Endothelial cell of umbilical vein (primary cell): ENCODE measurements at regions not wholly inside any gene's neighbourhood (a gene's known extent, or its start where the extent isn't known, plus 50 kb on each side); places are given as distances from the start of the nearest gene placed in this dataset.

ENCODE experiments used
- BruUV-seq: library from RNA; stranded (reverse); fragments of 400-500 nt; replicated peaks from 2 replicates; lab custom pipeline; 2021; lab: Mats Ljungman, UMichigan
- CTCF ChIA-PET: fragments of 300-600, 350-600 bp; sonication (Branson Sonifier 250); formaldehyde crosslinking; loops from one replicate; lab custom pipeline; 2021; ENCODE audit warnings: antibody characterized with exemption, inconsistent platforms; lab: Charles Lee
- POLR2A ChIA-PET: fragments of 300-600, 350-600 bp; sonication (Branson Sonifier 250); formaldehyde crosslinking; loops from one replicate; lab custom pipeline; 2021; ENCODE audit warnings: antibody characterized with exemption, inconsistent platforms; lab: Charles Lee
- DNase-seq: peaks from one replicate; pipeline ENCODE4 v3.0.0-alpha.2; 2011; ENCODE audit warnings: low read depth, low spot score
- FAIRE-seq: peaks from 2 replicates; lab custom pipeline; 2011; peaks lifted over from hg19 to GRCh38; lab: Jason Lieb, UNC
- H2AFZ ChIP-seq: 2 replicates; pipeline ENCODE4 v1.6.0; 2012; ENCODE audit warnings: low read depth, low read length, control low read depth, inconsistent platforms
- H3K27ac ChIP-seq: 2 replicates; pipeline ENCODE4 v1.5.1; 2011; ENCODE audit warnings: low read depth, mild to moderate bottlenecking, control low read depth, low read length, moderate library complexity; ENCODE audit not compliant: insufficient read depth
- H3K27me3 ChIP-seq, 2 experiments: 2 replicates each; pipeline versions ENCODE4 v1.6.0 to v1.6.1; 2011; ENCODE audit warnings: low read length in 2 of 2, mixed read lengths in 1 of 2; ENCODE audit not compliant: control insufficient read depth in 2 of 2, insufficient read depth in 2 of 2
- H3K36me3 ChIP-seq, 2 experiments: 2 replicates in 1 of 2; 3 replicates in 1 of 2; pipeline ENCODE4 v1.5.1; 2011; ENCODE audit warnings: low read length in 2 of 2, mild to moderate bottlenecking in 1 of 2, moderate library complexity in 1 of 2; ENCODE audit not compliant: control insufficient read depth in 2 of 2, insufficient read depth in 2 of 2; ENCODE audit errors: extremely low read depth in 1 of 2
- H3K4me1 ChIP-seq: 3 replicates; pipeline ENCODE4 v1.5.1; 2011; ENCODE audit warnings: mild to moderate bottlenecking, low read length; ENCODE audit not compliant: control insufficient read depth, insufficient read depth; ENCODE audit errors: extremely low read depth
- H3K4me2 ChIP-seq: 2 replicates; pipeline ENCODE4 v1.6.1; 2011; ENCODE audit warnings: low read length, control low read depth, mixed read lengths; ENCODE audit not compliant: insufficient read depth
- H3K4me3 ChIP-seq, 3 experiments: fragments of 200-600 bp in 1 of 3; sonication (generic), shearing (Covaris generic) in 1 of 3; replicated peaks in 1 of 3; 2 replicates each; pipeline ENCODE4 v1.5.1; 2011 to 2016; ENCODE audit warnings: control low read depth in 3 of 3, low read length in 3 of 3, mild to moderate bottlenecking in 2 of 3, inconsistent platforms in 1 of 3, low read depth in 1 of 3, moderate library complexity in 1 of 3; ENCODE audit not compliant: insufficient read depth in 1 of 3
- H3K79me2 ChIP-seq: 2 replicates; pipeline ENCODE4 v1.6.0; 2012; ENCODE audit warnings: low read length, inconsistent platforms; ENCODE audit not compliant: control insufficient read depth, insufficient read depth
- H3K9ac ChIP-seq: replicated peaks from 2 replicates; pipeline ENCODE3; 2011; ENCODE audit warnings: low read length, control low read depth; ENCODE audit not compliant: insufficient read depth; ENCODE audit errors: extremely low read depth
- H3K9me1 ChIP-seq: replicated peaks from 3 replicates; pipeline ENCODE4 v1.6.0; 2011; ENCODE audit warnings: mild to moderate bottlenecking, low read length; ENCODE audit not compliant: control insufficient read depth, insufficient read depth; ENCODE audit errors: extremely low read depth
- H3K9me3 ChIP-seq: replicated peaks from 2 replicates; pipeline ENCODE4 v1.5.1; 2012; ENCODE audit warnings: low read length, inconsistent platforms; ENCODE audit not compliant: control insufficient read depth, insufficient read depth
- H4K20me1 ChIP-seq: replicated peaks from 2 replicates; pipeline ENCODE3; 2011; ENCODE audit warnings: mild to moderate bottlenecking, low read length; ENCODE audit not compliant: control insufficient read depth, insufficient read depth; ENCODE audit errors: extremely low read depth
- EZH2 ChIP-seq: IDR thresholded peaks from 2 replicates; pipeline ENCODE4 v1.6.1; 2012; ENCODE audit warnings: borderline replicate concordance, low read depth, mild to moderate bottlenecking, moderate library complexity, low read length, inconsistent platforms; ENCODE audit not compliant: severe bottlenecking
- FOS ChIP-seq: IDR thresholded peaks from 2 replicates; pipeline ENCODE4 v1.6.1; 2011; ENCODE audit warnings: mild to moderate bottlenecking, low read length, moderate library complexity, borderline replicate concordance; ENCODE audit not compliant: insufficient read depth
- MAX ChIP-seq: IDR thresholded peaks from 2 replicates; pipeline ENCODE4 v1.6.1; 2011; ENCODE audit not compliant: insufficient read depth, insufficient read length
- MYC ChIP-seq: IDR thresholded peaks from one replicate; pipeline ENCODE4 v1.6.1; 2011; ENCODE audit warnings: mild to moderate bottlenecking, low read depth, low read length
- POLR2A ChIP-seq: IDR thresholded peaks from 2 replicates; pipeline ENCODE4 v1.6.1; 2012; ENCODE audit warnings: low read depth, mild to moderate bottlenecking, control low read depth, low read length
- POLR2AphosphoS5 ChIP-seq: IDR thresholded peaks from 2 replicates; pipeline ENCODE4 v1.6.1; 2012; ENCODE audit warnings: low read depth, mild to moderate bottlenecking, control low read depth, low read length, moderate library complexity; ENCODE audit not compliant: insufficient read depth
- dilution Hi-C: fragments of 300-500 bp; cut with MboI; formaldehyde crosslinking; loops from one replicate; pipeline ENCODE4 v1.15.0; 2019; ENCODE audit warnings: low sequenced_read_pairs; ENCODE audit not compliant: extremely low pct_ligation_motif_present
- intact Hi-C: fragments of 100-400 bp; cut with micrococcal nuclease; formaldehyde crosslinking; loops from one replicate; pipeline ENCODE4 v1.10.0; 2022

GRCh38 chr20:7155794-7156193 is 388.3 kb downstream of the BMP2 start:
- H3K4me2 ChIP-seq = no peak overlapping the region
- ChIA-PET CTCF (interaction anchor here (1.2 kb wide), 1 partner anchor 328 kb away, joined by 3 read pairs; no protein-coding TSS in a partner anchor), POLR2A (no interaction called here)
- FAIRE-seq (no peak), DNase-seq (no peak)
- H3K79me2 ChIP-seq = no peaks in the 10 kb centered on the region
- H4K20me1 ChIP-seq = no peaks in the 10 kb centered on the region
- H2AFZ ChIP-seq = no peak overlapping the region
- no peak overlapping the region for H3K4me3 ChIP-seq
- no peak overlapping the region for H3K27ac ChIP-seq
- dilution Hi-C loops = no loop called here
- peaks cover 29% of the 10 kb centered on the region for H3K4me1 ChIP-seq
- BruUV-seq = no TSS peak
- no peaks in the 10 kb centered on the region for H3K36me3 ChIP-seq
- TF ChIP-seq MAX (no peak), POLR2AphosphoS5 (no peak), FOS (no peak), MYC (no peak), POLR2A (no peak), EZH2 (no peak)
- H3K9me1 ChIP-seq = no peaks in the 10 kb centered on the region
- no peaks in the 10 kb centered on the region for H3K9me3 ChIP-seq
- intact Hi-C loops = no loop called here
- no peak overlapping the region for H3K9ac ChIP-seq
- no peaks in the 10 kb centered on the region for H3K27me3 ChIP-seq

DNA sequence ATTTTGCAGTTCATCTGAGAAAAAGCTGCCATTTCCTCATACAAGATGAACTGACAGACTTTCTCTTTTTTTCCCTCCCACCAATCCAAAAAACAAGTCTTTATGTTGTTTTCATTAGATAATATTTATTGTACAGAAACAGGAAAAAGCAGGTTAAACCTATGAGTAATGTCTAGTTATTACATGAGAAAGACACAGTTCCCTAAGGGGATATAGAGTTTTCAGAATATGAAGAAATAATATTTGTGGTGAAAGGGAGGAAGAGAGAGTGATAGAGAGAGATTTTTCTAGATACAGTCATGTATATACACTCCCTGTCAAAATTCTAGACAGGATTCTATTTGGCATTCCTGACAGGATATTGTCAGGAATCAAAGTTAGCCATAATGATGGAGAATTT is 392.4 kb downstream of the BMP2 start:
- POLR2A ChIA-PET = no interaction called here
- H3K36me3 ChIP-seq = no peaks in the 10 kb centered on the region
- H2AFZ ChIP-seq = peak overlapping the region; percentile 9
- BruUV-seq = no TSS peak
- DNase-seq = peak; percentile 62
- no peaks in the 10 kb centered on the region for H3K9me1 ChIP-seq
- no peaks in the 10 kb centered on the region for H3K9me3 ChIP-seq
- TF ChIP-seq MAX = no peak
- peak; percentile 48 for TF ChIP-seq FOS
- no peak for FAIRE-seq
- no peaks in the 10 kb centered on the region for H3K79me2 ChIP-seq
- H3K4me3 ChIP-seq = no peak overlapping the region
- dilution Hi-C loops (no loop called here), intact Hi-C loops (loop anchor here (2.0 to 5.0 kb wide), 3 partner anchors 331 to 578 kb away; partner anchors contain the start of gene BMP2)
- H3K27me3 ChIP-seq = no peaks in the 10 kb centered on the region
- H3K4me1 ChIP-seq = peaks cover 16% of the 10 kb centered on the region
- H3K4me2 ChIP-seq = no peak overlapping the region
- no peak overlapping the region for H3K9ac ChIP-seq
- CTCF ChIA-PET = interaction anchor here (1.1 to 1.3 kb wide), 2 partner anchors 126 to 523 kb away, joined by 3 read pairs; no protein-coding TSS in a partner anchor
- H3K27ac ChIP-seq = peak overlapping the region; percentile 40
- H4K20me1 ChIP-seq = no peaks in the 10 kb centered on the region
